ENCODE measurements at regions not wholly inside any gene's neighbourhood (a gene's known extent, or its start where the extent isn't known, plus 50 kb on each side); places are given as distances from the start of the nearest gene placed in this dataset.

DNA sequence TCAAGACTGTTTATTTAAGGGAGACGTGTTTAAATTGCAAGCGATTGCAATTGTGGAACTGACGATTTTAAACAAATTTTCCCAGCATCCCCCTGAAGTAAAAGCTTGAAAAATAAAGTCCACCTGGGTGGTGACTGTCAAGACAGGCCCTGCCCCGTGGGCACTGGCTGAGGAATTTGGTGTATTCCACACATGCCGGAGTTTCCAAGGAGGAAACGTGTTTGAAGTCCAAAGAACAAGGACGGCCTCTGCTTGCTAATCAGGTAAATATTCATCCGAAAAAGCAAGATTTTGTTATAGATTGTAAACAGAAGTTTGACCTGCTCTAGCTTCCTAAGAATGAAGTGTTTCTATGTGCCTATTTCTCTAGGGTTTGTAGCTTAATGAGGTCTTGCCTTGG, 505.1 kb downstream of the QKI start:
- Histone ChIP-seq H3K27me3 (ENCODE audit: control insufficient read depth in 2 of 2, insufficient read depth in 2 of 2, low read length in 2 of 2) (peaks cover 23 to 35% of the 10 kb centered on the region in 2 experiments), H3K4me2 (ENCODE audit: insufficient read depth, low read length) (peak overlapping the region; percentile 24; the same call in 1 of the 2 replicates), H4K20me1 (replicated peaks; ENCODE audit: control insufficient read depth, insufficient read depth, low read length) (no peaks in the 10 kb centered on the region), H2AFZ (ENCODE audit: low read depth, low read length) (no peak overlapping the region), H3K9ac (ENCODE audit: insufficient read depth in 1 of 2, low read depth in 2 of 2, low read length in 2 of 2) (no peak overlapping the region), H3K9me1 (ENCODE audit: control insufficient read depth, insufficient read depth, low read length) (no peaks in the 10 kb centered on the region), H3K27ac (ENCODE audit: extremely low read depth, low read depth, low read length) (no peak overlapping the region), H3K36me3 (ENCODE audit: control insufficient read depth, insufficient read depth, low read length) (no peaks in the 10 kb centered on the region), H3K4me3 (no peak overlapping the region), H3K79me2 (ENCODE audit: control insufficient read depth, insufficient read depth, low read length) (no peaks in the 10 kb centered on the region), H3K9me3 (replicated peaks; ENCODE audit: control insufficient read depth, insufficient read depth, low read depth, low read length) (no peaks in the 10 kb centered on the region), H3K4me1 (replicated peaks in 1 of 2; ENCODE audit: control insufficient read depth in 2 of 2, insufficient read depth in 2 of 2, low read length in 2 of 2) (no peaks in the 10 kb centered on the region)
- in situ Hi-C loops (cut with MboI) (no loop called here), intact Hi-C loops (cut with micrococcal nuclease) (no loop called here)
- whole genome bisulfite sequencing (ENCODE audit: insufficient coverage, low coverage, missing lambda C conversion rate): 6% methylated on average over 8 of the region's 8 CpGs
- TF ChIP-seq MIER1 (IDR thresholded peaks at IDR 0.05; ENCODE audit: low read depth) (no peak), SRSF9 (IDR thresholded peaks at IDR 0.05; ENCODE audit: borderline replicate concordance, low read depth, low read length) (no peak), BCOR (IDR thresholded peaks at IDR 0.05) (no peak), RBM39 (optimal IDR thresholded peaks at IDR 0.05; ENCODE audit: low read depth, low read length) (no peak), ZNF224 (CRISPR knock-in tag; IDR thresholded peaks at IDR 0.05) (no peak), BMI1 (IDR thresholded peaks at IDR 0.05; ENCODE audit: low read length) (no peak), ZNF696 (CRISPR knock-in tag; conservative IDR thresholded peaks at IDR 0.05) (no peak), SMAD4 (CRISPR knock-in tag; conservative IDR thresholded peaks at IDR 0.05) (no peak)
- TF ChIP-seq, protein P1, sequence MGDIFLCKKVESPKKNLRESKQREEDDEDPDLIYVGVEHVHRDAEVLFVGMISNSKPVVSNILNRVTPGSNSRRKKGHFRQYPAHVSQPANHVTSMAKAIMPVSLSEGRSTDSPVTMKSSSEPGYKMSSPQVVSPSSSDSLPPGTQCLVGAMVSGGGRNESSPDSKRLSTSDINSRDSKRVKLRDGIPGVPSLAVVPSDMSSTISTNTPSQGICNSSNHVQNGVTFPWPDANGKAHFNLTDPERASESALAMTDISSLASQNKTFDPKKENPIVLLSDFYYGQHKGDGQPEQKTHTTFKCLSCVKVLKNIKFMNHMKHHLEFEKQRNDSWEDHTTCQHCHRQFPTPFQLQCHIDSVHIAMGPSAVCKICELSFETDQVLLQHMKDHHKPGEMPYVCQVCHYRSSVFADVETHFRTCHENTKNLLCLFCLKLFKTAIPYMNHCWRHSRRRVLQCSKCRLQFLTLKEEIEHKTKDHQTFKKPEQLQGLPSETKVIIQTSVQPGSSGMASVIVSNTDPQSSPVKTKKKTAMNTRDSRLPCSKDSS (IDR thresholded peaks at IDR 0.05; ENCODE audit: low read depth, partially characterized antibody): no peak
- TF ChIP-seq, protein P2, sequence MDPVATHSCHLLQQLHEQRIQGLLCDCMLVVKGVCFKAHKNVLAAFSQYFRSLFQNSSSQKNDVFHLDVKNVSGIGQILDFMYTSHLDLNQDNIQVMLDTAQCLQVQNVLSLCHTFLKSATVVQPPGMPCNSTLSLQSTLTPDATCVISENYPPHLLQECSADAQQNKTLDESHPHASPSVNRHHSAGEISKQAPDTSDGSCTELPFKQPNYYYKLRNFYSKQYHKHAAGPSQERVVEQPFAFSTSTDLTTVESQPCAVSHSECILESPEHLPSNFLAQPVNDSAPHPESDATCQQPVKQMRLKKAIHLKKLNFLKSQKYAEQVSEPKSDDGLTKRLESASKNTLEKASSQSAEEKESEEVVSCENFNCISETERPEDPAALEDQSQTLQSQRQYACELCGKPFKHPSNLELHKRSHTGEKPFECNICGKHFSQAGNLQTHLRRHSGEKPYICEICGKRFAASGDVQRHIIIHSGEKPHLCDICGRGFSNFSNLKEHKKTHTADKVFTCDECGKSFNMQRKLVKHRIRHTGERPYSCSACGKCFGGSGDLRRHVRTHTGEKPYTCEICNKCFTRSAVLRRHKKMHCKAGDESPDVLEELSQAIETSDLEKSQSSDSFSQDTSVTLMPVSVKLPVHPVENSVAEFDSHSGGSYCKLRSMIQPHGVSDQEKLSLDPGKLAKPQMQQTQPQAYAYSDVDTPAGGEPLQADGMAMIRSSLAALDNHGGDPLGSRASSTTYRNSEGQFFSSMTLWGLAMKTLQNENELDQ (CRISPR knock-in tag; IDR thresholded peaks at IDR 0.05; ENCODE audit: borderline replicate concordance): no peak
- TF ChIP-seq, protein P3, sequence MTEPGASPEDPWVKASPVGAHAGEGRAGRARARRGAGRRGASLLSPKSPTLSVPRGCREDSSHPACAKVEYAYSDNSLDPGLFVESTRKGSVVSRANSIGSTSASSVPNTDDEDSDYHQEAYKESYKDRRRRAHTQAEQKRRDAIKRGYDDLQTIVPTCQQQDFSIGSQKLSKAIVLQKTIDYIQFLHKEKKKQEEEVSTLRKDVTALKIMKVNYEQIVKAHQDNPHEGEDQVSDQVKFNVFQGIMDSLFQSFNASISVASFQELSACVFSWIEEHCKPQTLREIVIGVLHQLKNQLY (CRISPR knock-in tag; conservative IDR thresholded peaks at IDR 0.05): no peak
- TF ChIP-seq, protein P4, sequence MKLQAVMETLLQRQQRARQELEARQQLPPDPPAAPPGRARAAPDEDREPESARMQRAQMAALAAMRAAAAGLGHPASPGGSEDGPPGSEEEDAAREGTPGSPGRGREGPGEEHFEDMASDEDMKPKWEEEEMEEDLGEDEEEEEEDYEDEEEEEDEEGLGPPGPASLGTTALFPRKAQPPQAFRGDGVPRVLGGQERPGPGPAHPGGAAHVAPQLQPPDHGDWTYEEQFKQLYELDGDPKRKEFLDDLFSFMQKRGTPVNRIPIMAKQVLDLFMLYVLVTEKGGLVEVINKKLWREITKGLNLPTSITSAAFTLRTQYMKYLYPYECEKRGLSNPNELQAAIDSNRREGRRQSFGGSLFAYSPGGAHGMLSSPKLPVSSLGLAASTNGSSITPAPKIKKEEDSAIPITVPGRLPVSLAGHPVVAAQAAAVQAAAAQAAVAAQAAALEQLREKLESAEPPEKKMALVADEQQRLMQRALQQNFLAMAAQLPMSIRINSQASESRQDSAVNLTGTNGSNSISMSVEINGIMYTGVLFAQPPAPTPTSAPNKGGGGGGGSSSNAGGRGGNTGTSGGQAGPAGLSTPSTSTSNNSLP (IDR thresholded peaks at IDR 0.05; ENCODE audit: borderline replicate concordance, low read depth, low read length): no peak
- ChIA-PET CTCF (ENCODE audit: low intra/inter-chr PET ratio) (no interaction called here), POLR2A (no interaction called here)
- no TSS peak for BruUV-seq (replicated peaks)
- DNase-seq (ENCODE audit: extremely low read depth in 1 of 4, low spot score in 3 of 4) (no peak), FAIRE-seq (no peak), ATAC-seq (no peak; the same call in 2 of the 3 replicates)

All from K562 (cell line).